HG02763 (cell line): ENCODE measurements at regions not wholly inside any gene's neighbourhood (a gene's known extent, or its start where the extent isn't known, plus 50 kb on each side); places are given as distances from the start of the nearest gene placed in this dataset.
"Not testable (repeated sequence)": the region's sequence is repeated elsewhere in the genome, so short reads cannot be mapped to it uniquely, and the experiment has no call there.

Source experiments
- ATAC-seq: cut with Tn5 transposase; IDR thresholded peaks from one replicate; pipeline ENCODE4 v1.9.1; 2021; ENCODE audit warnings: mild to moderate bottlenecking, moderate library complexity; ENCODE audit not compliant: unreplicated experiment

DNA sequence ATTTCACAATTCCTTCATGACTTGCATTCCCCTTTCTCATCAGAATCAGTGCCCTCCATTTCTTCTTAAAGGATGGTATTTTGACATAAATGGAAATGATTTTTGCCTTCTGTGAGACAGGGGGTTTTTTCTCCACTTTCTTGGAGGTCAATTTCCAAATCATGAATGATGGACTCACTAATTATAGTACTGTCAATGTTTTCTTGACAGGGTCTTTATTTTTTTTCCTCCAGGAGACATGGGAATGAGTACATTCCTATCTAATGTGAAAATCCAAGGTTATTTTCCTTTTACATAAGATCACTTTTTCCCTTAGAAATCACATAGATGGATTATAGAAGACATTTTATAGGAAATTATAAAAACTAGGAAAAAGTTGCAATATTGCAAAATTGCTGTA, 141.7 kb downstream of the SPATA31A6 start:
- ATAC-seq = not testable (repeated sequence)

DNA sequence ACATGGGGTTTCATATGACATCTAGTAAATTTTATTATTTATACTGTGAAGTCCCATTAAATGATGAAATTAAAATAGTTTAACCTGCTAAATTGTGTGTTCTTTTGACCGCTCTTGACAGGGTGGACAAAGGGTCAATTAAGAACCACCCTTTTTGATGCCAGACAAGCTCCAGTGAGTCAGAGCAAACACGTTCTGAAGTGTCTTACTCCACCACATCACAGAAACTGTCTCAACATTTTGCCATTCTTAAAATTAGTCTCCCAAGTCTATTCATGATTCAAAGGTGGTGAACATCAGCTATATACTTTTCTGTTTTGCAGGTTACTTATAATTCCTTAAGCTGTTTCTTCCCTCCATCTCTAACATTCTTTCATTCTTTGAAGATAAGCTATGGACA, 142.1 kb downstream of the SPATA31A6 start:
- ATAC-seq = not testable (repeated sequence)

DNA sequence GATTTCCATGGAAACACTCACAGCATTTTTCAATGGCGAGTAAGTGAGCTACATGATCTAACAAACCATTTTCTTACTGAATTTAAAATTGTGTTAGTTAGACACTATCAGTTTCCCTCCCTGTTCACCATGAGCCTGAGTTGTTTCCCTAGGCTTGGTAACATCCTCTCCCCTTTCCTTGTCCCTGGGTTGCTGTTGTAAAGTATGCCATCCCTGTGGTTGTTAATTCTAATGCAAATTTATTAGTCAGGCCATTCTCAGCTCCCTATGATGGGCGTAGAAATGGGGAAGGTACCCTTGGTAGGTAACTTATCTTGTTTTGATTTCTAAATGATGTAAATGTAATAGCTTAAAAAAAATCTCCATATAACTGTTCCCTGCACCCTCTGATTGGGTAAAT, 143.0 kb downstream of the SPATA31A6 start:
- ATAC-seq = not testable (repeated sequence)

DNA sequence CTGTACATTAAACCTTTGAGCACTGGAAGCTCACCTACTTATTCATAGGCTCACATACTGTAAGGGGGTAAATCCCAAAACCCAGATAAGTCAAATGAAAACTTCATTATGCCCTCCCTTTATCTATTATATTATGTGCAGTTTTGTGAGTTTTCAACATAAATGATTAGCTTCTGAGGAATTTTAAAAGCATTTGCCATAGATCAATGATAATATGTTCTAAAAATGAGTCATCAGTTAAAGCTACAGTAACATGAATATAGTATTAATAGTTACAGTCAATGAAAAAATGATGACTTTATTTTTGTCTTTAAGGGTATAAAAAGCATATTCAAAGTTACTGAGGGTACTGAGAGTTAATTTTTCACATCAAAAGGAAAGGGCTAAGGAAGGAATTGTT, 151.9 kb downstream of the SPATA31A6 start:
- not testable (repeated sequence) for ATAC-seq

DNA sequence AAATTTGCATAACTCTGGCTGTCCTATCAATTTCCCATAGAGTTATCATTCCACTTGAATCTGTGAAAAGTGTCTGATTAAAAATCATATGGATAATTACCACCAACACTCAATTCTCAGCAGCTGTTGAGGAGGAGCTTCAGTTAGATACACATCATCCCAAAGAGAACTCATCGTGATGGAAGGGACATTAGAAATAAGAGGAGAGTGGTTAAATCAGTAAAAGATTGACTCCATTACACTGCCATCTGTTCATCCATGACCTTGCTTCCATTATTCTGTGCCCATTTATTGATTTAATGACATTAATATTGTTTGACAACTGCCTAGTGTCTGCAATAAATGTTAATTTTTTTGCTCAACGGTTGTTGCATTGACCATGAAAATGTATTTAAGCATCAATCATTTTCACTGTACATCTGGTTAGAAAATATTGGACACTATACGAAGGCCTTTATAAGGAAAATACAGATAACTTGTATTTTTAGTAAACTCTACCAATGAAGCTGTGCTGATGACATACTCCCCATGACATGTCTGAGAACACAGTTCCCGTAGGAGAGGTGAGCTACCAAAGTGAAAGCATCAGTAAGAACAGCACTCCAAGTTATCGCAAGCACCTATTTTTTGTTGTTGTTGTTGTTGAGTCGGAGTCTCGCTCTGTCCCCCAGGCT, 152.7 kb downstream of the SPATA31A6 start:
- not testable (repeated sequence) for ATAC-seq

DNA sequence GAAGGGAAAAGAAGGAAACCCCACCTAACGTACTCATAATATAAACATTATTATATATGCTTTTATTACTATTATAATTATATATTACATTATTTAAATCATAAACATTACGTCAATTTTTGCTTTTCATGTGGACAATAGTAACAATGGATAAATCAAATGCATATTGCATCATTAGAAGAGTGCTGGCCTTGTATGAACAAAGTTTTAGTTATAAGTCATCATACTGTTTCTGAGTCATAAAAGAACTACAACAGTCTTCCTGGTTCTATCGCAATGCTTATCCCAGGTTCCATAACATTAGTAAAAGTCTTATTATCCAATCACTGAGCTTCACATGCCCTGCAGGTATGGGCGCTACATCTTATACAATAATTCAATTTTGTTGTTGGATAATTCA, 154.8 kb downstream of the SPATA31A6 start:
- ATAC-seq = not testable (repeated sequence)

DNA sequence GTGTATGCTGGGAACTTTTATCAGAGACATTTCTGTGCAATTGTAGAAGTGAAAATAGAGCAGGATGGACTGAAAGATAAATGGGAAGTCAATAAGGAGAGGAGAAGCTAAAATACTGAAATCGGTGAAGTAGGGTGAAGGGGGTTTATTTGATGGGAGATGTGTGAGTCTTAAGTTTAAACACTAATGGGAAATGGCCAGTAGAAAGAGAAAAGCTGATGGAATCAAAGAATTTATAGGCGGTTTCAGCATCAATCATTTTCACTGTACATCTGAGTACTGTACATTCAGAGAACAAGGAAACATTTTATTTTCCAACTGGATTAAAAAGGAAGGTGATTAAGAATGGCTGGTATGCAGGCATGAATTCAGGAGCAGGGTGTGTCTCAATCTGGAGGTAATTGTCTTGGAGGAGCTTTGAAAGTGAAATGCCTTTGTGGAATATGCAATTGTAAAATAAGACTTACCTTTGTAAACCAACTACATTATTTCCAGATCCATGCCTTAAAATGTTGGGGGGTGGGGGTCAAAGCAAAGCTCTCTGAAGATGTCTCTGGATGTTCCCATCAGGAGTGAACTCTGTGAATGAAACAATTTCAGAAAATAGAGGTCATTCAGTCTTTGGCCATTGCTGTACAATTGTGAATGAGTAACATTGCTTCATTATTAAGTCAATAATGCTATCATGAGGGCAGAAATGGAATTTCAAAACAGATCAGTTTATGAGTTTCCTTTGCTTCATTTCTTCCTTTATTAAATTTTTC, 156.4 kb downstream of the SPATA31A6 start:
- not testable (repeated sequence) for ATAC-seq

DNA sequence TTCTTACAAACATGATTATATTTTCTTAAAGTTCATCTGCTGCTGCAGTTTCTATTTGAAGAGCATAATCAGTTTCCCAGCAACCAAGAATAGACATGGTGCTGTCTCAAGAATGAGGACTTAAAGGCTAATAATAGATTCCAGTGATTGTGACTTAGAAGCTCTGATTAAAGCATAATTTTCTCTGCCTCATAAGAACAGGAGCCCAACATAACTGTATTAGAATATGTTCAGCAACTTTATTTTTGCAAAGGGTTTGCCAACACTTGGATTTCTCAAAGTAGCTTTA, 156.9 kb downstream of the SPATA31A6 start:
- ATAC-seq = not testable (repeated sequence)

DNA sequence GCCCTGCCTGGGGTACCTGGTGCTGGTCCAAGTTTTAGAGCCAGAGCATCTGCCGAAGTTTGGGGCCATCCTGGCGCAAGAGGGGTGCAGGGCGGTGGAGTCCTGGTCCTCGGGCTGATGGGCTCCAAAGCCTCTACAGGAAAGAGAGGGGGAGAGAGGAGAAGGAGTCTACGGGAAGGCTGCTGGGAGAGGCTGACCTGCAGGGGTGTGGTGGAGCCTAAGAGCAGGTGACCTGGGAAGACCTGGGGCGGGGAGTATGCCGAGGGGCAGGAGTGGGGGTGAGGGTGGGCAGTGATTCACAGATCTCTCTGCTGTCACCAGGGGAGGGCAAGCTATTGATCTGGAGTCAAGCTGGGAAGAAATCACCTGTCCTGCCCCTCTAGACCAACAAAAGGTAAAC, 158.4 kb downstream of the SPATA31A6 start:
- not testable (repeated sequence) for ATAC-seq

DNA sequence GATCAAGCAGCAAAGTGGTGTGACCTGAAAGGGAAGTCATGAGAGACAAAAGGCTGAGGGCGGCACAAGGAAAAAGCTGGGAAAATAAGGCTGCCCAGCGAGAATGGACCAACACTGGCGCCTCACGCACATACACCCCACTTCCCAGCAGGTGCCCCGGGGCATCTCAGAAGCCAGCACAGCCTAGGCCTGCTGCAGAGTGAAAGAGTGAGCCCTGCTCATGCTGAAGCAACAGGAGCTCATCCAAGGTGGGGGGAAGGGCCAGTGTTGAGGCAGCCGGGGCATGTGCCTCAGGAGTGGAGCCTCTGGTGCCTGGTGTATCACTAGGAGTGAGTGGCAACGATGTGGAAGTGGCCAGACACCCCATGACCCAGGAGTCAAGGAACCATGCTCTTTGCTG, 158.8 kb downstream of the SPATA31A6 start:
- ATAC-seq = not testable (repeated sequence)

DNA sequence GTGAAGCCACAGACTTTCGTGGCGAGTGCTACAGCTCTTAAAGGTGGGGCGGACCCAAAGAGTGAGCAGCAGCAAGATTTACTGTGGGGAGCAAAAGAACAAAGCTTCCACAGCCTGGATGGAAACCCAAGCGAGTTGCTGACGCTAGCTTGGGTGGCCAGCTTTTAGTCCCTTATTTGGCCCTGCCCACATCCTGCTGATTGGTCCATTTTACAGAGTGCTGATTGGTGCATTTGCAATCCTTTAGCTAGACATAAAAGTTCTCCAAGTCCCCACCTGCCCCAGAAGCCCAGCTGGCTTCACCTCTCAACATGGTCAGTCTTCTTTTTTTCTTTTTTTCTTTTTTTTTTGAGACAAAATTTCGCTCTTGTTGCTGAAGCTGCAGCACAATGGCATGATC, 161.0 kb downstream of the SPATA31A6 start:
- not testable (repeated sequence) for ATAC-seq

DNA sequence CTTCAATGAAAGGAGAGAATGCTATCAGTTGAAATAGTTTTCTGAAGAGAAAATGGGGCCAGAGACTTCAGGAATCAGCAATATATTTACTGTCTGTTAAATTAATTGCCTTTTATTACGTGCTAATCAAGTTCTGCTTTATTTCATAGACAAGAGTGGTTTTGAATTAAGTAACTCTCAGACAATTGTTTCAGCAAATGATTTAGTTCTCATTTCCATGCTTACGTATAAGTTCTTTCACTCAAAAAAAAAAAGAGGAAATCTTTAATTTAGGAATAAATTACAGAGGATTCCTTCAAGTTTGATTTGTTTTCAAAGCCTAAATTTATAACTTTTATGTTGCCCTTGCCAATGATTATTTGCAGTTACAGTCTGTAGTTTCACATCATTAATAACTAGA, 163.5 kb downstream of the SPATA31A6 start:
- ATAC-seq = not testable (repeated sequence)

DNA sequence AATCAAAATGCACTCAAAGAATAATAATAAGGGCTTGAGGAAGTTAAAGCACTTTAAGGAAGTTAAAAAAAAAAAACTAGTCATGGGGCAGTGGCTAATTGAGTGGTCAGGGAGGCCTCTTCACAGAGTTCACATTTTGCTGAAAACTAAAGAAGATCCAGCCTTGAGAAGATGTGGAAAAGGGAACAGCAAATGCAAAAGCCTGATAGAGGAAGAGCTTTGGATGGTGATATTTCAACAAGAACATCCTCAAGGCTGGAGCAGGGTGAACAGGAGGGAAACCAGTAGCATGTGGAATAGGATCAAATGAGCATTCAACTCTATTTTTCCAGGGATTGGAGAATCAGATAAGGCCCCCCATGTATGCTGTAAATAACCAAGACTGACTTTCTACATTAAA, 165.7 kb downstream of the SPATA31A6 start:
- not testable (repeated sequence) for ATAC-seq

DNA sequence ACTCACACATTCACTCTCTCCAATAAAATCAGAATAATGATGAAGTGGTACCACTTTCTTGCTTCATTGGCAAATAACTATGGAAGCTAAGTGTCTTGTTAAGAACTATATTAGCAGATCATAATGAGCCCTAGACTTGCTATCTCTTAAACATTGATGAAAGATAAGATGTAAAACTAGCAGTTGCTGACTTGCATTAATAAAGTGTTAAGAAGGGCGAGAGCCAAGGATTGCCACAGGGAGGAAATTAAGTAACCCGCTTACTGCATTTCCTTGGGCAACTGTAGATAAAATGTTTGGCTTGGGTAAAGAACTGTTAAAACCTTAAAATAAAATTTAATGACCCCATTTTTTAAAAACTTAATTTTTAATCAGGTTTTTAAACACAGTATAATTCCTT, 167.0 kb downstream of the SPATA31A6 start:
- ATAC-seq = not testable (repeated sequence)

DNA sequence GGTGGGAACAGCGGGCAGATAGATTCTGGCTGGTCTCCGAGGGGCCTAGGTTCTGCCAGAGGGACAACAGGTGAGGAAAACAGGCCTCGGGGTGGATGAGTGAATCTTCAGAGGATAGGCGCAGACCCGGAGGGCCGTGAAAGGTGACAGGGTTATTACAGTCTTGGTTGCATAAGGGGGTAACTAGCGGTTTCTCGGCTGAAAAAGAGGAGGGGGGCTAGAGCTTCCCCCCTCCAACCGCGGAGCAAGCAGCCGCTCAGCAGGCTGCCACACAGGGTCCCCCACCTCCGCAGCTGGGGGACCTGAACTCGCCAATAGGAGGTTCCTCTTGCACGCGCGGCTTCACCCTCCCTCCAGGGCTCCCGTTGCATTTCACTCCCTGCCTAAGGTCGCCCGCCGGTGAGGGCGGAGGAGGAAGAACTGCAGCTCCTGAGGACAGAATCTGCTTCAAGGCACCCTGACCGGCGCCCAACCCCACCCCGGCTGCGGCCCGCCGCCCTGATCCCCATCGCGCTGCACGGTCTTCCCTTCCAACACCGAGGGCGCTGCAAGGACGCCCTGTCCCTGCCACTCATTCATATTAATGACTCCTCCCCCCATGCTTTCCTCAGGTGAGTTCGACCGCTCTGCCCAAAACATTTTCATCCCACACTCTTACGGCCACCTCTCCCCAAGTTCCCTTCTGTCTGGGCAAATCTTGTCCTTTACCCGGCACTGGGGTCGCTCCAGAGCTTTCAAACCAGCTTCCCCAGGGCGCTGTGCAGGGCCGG, 174.3 kb downstream of the SPATA31A6 start:
- not testable (repeated sequence) for ATAC-seq

DNA sequence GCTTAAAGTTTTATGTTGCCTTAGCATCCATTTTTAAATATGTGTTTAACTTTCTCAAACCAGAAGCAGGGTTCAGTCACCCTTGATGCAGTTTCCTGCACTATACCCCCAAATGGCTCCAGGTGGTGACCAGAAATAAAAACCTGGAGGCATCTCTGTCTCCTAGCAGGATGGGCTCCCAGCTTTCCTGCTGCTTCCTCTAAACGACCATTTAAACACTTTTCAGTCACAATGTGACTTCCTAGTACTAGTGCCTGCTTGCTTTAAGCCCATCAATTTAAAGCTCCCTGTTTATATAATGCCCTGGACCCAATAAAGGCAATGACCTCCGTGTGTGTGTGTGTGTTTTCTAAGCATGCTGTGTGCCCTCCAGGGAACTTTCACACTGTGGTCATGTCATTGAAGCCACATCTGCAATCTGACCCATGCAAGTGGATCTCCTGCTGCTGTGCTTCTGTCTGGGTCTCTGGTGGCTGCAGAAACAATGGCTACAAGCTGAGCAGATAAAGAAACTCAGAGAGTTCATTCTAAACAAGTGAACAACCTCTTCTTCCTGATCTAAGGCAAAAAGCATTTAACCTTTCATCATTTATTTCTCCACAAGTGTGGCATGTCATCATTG, 175.3 kb downstream of the SPATA31A6 start:
- ATAC-seq = not testable (repeated sequence)

DNA sequence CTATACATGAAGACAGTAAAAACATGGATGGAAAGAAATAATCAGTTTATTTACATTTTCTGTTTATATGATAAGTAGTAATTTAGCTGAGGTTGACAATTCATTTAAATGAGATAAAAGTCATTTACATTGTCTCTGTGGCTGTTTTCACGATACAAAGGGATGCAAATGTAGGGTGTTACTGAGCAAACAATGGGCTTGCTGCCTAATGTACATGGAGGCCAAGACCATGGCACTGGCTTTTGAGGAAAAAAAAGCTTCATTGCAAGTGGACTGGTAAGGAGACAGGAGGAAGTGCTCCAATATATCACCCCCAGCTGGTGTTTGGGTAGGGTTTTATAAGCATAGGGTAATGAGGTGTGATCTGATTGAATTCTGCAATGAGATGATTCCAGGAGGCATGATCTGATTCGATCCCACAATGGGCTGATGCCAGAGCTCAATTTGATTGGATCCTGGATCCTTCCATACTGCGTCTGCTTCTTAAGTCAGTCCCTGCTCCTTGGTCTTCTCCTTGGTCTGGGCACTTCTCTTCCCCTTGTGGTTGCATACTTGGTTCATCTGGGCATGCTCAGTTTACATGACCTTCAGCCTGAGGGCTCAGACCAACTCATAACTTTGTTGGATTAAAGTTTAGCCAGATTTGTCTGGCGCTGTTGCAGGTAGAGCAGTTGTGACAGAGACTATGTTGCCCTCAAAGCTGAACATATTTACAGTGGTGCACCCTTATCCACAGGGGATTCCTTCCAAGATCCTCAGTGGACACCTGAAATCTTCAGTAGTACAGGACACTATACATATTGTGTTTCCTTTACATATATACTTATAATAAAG, 181.2 kb downstream of the SPATA31A6 start:
- ATAC-seq = not testable (repeated sequence)

DNA sequence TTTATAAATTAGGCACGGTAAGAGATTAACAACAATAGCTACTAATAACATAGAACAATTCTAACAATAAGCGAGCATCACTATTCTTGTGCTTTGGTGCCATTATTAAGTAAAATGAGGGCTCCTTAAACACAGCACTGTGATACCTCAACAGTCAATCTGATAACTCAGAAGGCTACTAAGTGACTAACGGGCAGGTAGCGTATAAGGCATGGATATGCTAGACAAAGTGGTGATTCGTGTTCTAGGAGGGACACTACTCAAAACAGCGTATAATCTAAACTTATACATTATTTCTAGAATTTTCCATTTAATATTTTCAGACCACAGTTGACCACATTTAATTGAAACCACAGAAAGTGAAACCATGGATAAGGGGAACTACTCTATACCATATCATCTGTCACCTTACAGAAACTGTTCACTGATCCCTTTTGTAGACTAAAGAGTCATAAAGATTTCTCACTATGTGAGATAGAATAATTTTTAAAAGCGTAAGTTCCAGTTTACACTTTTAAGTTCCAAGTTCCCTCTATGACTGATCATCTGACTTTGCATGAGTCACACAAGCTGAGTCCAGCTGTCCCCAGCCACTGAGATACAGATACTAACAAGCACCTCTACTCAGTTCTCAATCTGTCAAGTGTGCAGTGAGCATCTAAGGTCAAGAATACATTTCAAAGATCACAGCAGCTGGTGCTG, 181.9 kb downstream of the SPATA31A6 start:
- peak; percentile 82 for ATAC-seq

DNA sequence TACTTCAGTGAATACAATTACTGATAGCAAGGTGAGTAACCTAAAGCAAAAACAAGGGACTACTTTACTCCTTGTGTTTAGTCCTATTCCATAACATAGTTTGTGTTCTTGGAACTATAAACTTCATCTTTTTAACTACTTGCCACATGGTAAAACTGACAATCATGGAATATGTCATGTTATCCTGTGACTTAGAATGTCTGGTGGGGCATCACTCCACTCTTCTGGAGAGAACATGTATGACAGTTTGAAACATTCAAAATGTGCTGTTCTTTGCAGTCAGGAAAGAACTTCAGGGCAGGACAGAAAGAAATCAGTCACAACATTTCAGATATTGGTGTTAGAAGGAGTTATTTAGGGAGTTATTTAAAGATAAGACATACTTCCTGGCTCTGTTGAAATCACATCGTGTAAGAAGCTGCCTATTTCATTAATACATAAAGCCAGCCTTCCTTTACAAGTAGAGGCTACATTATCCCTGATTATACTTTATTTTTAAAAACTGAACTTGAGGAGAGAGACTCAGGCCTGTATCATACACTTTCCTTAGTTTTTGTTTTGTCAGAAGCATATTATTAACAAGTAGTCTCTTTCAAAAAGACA, 184.9 kb downstream of the SPATA31A6 start:
- ATAC-seq = not testable (repeated sequence)
